LNCaP clone FGC (cell line): ENCODE measurements at regions not wholly inside any gene's neighbourhood (a gene's known extent, or its start where the extent isn't known, plus 50 kb on each side); places are given as distances from the start of the nearest gene placed in this dataset.

Source experiments
- DNase-seq: peaks from one replicate; pipeline ENCODE4 v3.0.0-alpha.2; 2011; ENCODE audit warnings: low read depth
- H3K4me3 ChIP-seq: 2 replicates; pipeline ENCODE4 v1.5.1; 2011; ENCODE audit warnings: mild to moderate bottlenecking, low read depth, low read length, control low read depth
- CTCF ChIP-seq: IDR thresholded peaks from 2 replicates; pipeline ENCODE4 v1.5.1; 2012; ENCODE audit warnings: mild to moderate bottlenecking; ENCODE audit not compliant: control insufficient read depth, insufficient read depth; ENCODE audit errors: extremely low read depth

GRCh38 chr11:70530010-70530409, 131.7 kb downstream of the CTTN start:
- DNase-seq, result no peak
- no peak overlapping the region for H3K4me3 ChIP-seq
- TF ChIP-seq CTCF, result no peak

GRCh38 chr11:70530629-70531185, 132.4 kb downstream of the CTTN start:
- no peak for TF ChIP-seq CTCF
- DNase-seq, result no peak

GRCh38 chr11:70531281-70532065, 133.1 kb downstream of the CTTN start:
- no peak overlapping the region for H3K4me3 ChIP-seq
- DNase-seq, result no peak
- TF ChIP-seq CTCF, result no peak

More at GRCh38 chr11:70530629-70531185, 132.4 kb downstream of the CTTN start:
- H3K4me3 ChIP-seq, result no peak overlapping the region

- DNase-seq, result no peak
- no peak overlapping the region for H3K4me3 ChIP-seq
- no peak for TF ChIP-seq CTCF
These were observed 133.7 kb downstream of the CTTN start for GRCh38 chr11:70532066-70532440.

GRCh38 chr11:70532731-70533130, 134.4 kb downstream of the CTTN start:
- no peak overlapping the region for H3K4me3 ChIP-seq
- TF ChIP-seq CTCF, result no peak
- no peak for DNase-seq

GRCh38 chr11:70535191-70535971, 137.1 kb downstream of the CTTN start:
- no peak overlapping the region for H3K4me3 ChIP-seq
- no peak for TF ChIP-seq CTCF
- DNase-seq, result no peak
